ENCODE measurements at regions not wholly inside any gene's neighbourhood (a gene's known extent, or its start where the extent isn't known, plus 50 kb on each side); places are given as distances from the start of the nearest gene placed in this dataset.

DNA sequence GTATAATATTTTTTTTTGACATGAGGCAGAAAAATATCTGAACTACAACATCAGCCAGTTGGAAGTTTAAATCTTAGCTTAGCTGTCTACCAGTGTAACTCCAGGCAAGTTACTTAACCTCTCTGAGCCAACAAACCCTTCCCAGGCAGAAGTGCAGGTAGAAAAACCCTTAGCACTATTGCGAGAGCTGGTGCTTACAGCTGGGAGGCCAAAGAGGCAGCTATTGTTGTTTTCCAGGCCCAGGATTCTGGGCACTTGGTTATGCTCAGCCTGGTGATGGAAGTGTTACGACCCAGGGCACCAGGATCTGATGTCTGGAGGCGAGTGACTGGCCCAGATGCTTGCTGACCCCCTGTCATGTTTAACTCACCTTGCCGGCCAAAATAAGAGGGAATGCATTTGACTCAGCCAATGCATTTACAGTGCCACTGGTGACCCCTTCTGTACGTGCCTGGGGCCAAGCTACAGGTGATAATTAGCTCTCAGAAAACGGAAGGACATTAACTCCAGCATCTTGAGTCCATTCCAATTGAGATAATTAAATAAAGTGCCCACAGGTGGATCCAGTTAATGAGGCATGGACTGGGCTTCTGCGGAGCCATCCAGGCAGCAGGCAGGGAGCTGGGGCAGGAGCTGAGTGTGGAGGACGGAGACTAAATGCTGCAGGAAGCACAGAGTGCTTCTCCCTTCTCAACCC, 126.5 kb upstream of the HABP2 start:
- Histone ChIP-seq H3K27ac (ENCODE audit: low read length) (no peak overlapping the region), H3K4me3 (ENCODE audit: low read length) (no peak overlapping the region), H3K27me3 (ENCODE audit: control insufficient read depth, insufficient read depth, low read length) (no peaks in the 10 kb centered on the region), H3K9me3 (ENCODE audit: control insufficient read depth, insufficient read depth, low read length) (no peaks in the 10 kb centered on the region), H3K36me3 (ENCODE audit: control insufficient read depth, insufficient read depth, low read length) (no peaks in the 10 kb centered on the region), H3K4me1 (ENCODE audit: control insufficient read depth, insufficient read depth, low read length) (no peaks in the 10 kb centered on the region)
- Mint-ChIP-seq H3K27me3 (ENCODE audit: low read depth in 2 of 2) (peaks cover 6 to 8% of the 10 kb centered on the region in 2 donors), H3K9me3 (no peaks in the 10 kb centered on the region), H3K36me3 (no peaks in the 10 kb centered on the region), H3K4me3 (no peak overlapping the region), H3K4me1 (no peaks in the 10 kb centered on the region), H3K27ac (no peak overlapping the region)
- no peak for DNase-seq
- TF ChIP-seq, protein P1, sequence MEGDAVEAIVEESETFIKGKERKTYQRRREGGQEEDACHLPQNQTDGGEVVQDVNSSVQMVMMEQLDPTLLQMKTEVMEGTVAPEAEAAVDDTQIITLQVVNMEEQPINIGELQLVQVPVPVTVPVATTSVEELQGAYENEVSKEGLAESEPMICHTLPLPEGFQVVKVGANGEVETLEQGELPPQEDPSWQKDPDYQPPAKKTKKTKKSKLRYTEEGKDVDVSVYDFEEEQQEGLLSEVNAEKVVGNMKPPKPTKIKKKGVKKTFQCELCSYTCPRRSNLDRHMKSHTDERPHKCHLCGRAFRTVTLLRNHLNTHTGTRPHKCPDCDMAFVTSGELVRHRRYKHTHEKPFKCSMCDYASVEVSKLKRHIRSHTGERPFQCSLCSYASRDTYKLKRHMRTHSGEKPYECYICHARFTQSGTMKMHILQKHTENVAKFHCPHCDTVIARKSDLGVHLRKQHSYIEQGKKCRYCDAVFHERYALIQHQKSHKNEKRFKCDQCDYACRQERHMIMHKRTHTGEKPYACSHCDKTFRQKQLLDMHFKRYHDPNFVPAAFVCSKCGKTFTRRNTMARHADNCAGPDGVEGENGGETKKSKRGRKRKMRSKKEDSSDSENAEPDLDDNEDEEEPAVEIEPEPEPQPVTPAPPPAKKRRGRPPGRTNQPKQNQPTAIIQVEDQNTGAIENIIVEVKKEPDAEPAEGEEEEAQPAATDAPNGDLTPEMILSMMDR (IDR thresholded peaks at IDR 0.05), result no peak
- WGBS (ENCODE audit: insufficient coverage), result 89% methylated on average over 8 of the region's 8 CpGs
- intact Hi-C loops (cut with micrococcal nuclease), result no loop called here
- no peak for ATAC-seq

DNA sequence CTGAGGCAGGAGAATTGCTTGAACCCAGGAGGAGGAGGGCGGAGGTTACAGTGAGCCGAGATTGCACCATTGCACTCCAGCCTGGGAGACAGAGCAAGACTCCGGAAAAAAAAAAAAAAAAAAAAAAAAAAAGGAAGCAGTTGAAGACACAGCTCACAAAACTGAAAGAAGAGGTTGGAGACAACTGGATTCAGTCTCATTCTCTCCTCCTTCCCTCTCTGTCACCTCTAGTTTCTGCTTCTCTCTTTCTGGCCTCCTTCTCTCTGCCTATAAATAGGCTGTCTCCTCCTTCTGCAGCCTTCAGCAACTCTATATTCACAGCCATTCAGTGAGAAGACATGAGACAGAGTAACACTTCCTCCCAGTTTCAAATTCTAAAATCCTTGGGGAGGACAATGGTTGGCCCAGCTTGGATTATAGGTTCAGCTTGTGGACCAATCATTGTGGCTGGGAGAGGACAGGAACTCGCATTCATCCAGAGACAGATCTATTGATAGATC, 125.6 kb upstream of the HABP2 start:
- TF ChIP-seq, protein P1 (IDR thresholded peaks at IDR 0.05), result no peak
- no peak for ATAC-seq
- Histone ChIP-seq H3K9me3 (ENCODE audit: control insufficient read depth, insufficient read depth, low read length) (no peaks in the 10 kb centered on the region), H3K27ac (ENCODE audit: low read length) (no peak overlapping the region), H3K4me3 (ENCODE audit: low read length) (no peak overlapping the region), H3K27me3 (ENCODE audit: control insufficient read depth, insufficient read depth, low read length) (no peaks in the 10 kb centered on the region), H3K4me1 (ENCODE audit: control insufficient read depth, insufficient read depth, low read length) (no peaks in the 10 kb centered on the region), H3K36me3 (ENCODE audit: control insufficient read depth, insufficient read depth, low read length) (no peaks in the 10 kb centered on the region)
- no peaks in the 10 kb centered on the region for H3K36me3 Mint-ChIP-seq
- peaks cover 0 to 8% of the 10 kb centered on the region in 2 donors for H3K27me3 Mint-ChIP-seq (ENCODE audit: low read depth in 2 of 2)
- H3K9me3 Mint-ChIP-seq, result no peaks in the 10 kb centered on the region
- DNase-seq, result no peak
- 76% methylated on average over 4 of the region's 4 CpGs for WGBS (ENCODE audit: insufficient coverage)
- no peak overlapping the region for H3K27ac Mint-ChIP-seq
- no peak overlapping the region for H3K4me3 Mint-ChIP-seq
- intact Hi-C loops (cut with micrococcal nuclease), result no loop called here
- no peaks in the 10 kb centered on the region for H3K4me1 Mint-ChIP-seq

DNA sequence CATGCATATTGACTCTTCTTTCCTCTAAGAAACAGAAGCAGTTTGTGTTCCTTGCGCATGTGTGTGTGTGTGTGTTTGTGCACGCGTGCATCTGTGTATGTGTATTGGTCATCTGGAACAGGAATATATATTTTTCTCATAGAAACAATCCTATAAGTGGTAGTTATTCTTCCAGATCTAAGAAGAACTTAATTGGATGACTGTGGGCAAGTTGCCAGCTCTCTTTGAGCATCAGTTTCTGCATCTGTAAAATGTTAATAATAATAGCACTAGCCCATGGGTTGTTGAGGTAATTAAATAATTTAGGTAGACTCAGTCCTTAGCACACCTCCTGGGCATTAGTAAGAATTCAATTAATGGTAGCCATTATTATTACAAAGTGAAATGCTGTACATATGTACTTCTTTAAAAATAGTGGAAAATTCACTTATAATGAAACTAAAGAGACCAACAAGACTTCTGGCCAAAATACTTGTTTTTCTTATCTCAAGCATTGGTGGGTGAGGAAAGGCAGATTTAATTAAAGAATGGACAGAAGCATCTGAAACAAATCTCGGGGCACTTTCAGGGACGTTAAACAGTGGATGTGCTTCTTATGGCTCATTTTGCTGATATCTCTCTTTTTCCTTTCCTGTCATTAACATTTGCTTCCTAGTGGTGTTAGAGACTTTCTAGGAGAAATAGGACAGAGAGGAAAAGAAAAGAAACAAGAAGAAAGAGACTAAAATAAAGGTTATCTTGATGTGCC, 124.9 kb upstream of the HABP2 start:
- ATAC-seq, result no peak
- Mint-ChIP-seq H3K27me3 (ENCODE audit: low read depth in 2 of 2) (peaks cover 0 to 8% of the 10 kb centered on the region in 2 donors), H3K4me1 (no peaks in the 10 kb centered on the region), H3K36me3 (no peaks in the 10 kb centered on the region), H3K27ac (no peak overlapping the region), H3K4me3 (no peak overlapping the region), H3K9me3 (no peaks in the 10 kb centered on the region)
- TF ChIP-seq, protein P1 (IDR thresholded peaks at IDR 0.05), result no peak
- Histone ChIP-seq H3K4me3 (ENCODE audit: low read length) (no peak overlapping the region), H3K27me3 (ENCODE audit: control insufficient read depth, insufficient read depth, low read length) (no peaks in the 10 kb centered on the region), H3K4me1 (ENCODE audit: control insufficient read depth, insufficient read depth, low read length) (no peaks in the 10 kb centered on the region), H3K9me3 (ENCODE audit: control insufficient read depth, insufficient read depth, low read length) (no peaks in the 10 kb centered on the region), H3K36me3 (ENCODE audit: control insufficient read depth, insufficient read depth, low read length) (no peaks in the 10 kb centered on the region), H3K27ac (ENCODE audit: low read length) (no peak overlapping the region)
- intact Hi-C loops (cut with micrococcal nuclease), result no loop called here
- WGBS (ENCODE audit: insufficient coverage), result 92% methylated on average over 2 of the region's 5 CpGs
- no peak for DNase-seq

All from natural killer cell (primary cell).